CD8-positive, alpha-beta memory T cell (primary cell): ENCODE measurements at regions not wholly inside any gene's neighbourhood (a gene's known extent, or its start where the extent isn't known, plus 50 kb on each side); places are given as distances from the start of the nearest gene placed in this dataset.

Experiments used
- CTCF ChIA-PET: fragments of 350-600 bp; sonication (Branson Sonifier 250); formaldehyde crosslinking; loops from one replicate; lab custom pipeline; 2021; ENCODE audit warnings: antibody characterized with exemption; lab: Charles Lee
- POLR2A ChIA-PET: fragments of 350-600 bp; sonication (Branson Sonifier 250); formaldehyde crosslinking; loops from one replicate; lab custom pipeline; 2021; ENCODE audit warnings: antibody characterized with exemption; lab: Charles Lee
- DNase-seq, 5 donors: peaks; one replicate each; pipeline versions ENCODE4 v3.0.0 to v3.0.0-alpha.2; 2020 to 2022; ENCODE audit warnings: mixed read lengths in 1 of 5
- H3K27ac ChIP-seq: one replicate; pipeline ENCODE4 v1.7.0; 2013; ENCODE audit warnings: low read depth, mild to moderate bottlenecking, low read length, moderate library complexity
- H3K27me3 ChIP-seq: 2 replicates; pipeline ENCODE4 v1.7.0; 2013; ENCODE audit warnings: low read length, mild to moderate bottlenecking; ENCODE audit not compliant: insufficient read depth, poor library complexity, severe bottlenecking
- H3K36me3 ChIP-seq: 2 replicates; pipeline ENCODE4 v1.7.0; 2013; ENCODE audit warnings: mild to moderate bottlenecking, low read length, moderate library complexity; ENCODE audit not compliant: insufficient read depth
- H3K4me1 ChIP-seq: 2 replicates; pipeline ENCODE4 v1.7.0; 2013; ENCODE audit warnings: mild to moderate bottlenecking, low read length, moderate library complexity; ENCODE audit not compliant: insufficient read depth
- H3K4me3 ChIP-seq: 2 replicates; pipeline ENCODE4 v1.7.0; 2013; ENCODE audit warnings: mild to moderate bottlenecking, low read length
- H3K9me3 ChIP-seq: 2 replicates; pipeline ENCODE4 v1.7.0; 2013; ENCODE audit warnings: mild to moderate bottlenecking, low read length
- H3K27ac Mint-ChIP-seq, 8 donors: one replicate each; pipeline ENCODE4 v1.8.0; 2020 to 2021; ENCODE audit warnings: mixed read lengths in 8 of 8, mild to moderate bottlenecking in 6 of 8, inconsistent platforms in 3 of 8, moderate library complexity in 3 of 8
- H3K27me3 Mint-ChIP-seq, 2 donors: one replicate each; pipeline ENCODE4 v1.8.0; 2020 to 2021; ENCODE audit warnings: mixed read lengths in 2 of 2, mild to moderate bottlenecking in 1 of 2, moderate library complexity in 1 of 2
- H3K36me3 Mint-ChIP-seq, 3 donors: one replicate each; pipeline ENCODE4 v1.8.0; 2020 to 2021; ENCODE audit warnings: mixed read lengths in 3 of 3, inconsistent platforms in 1 of 3, mild to moderate bottlenecking in 1 of 3
- H3K4me1 Mint-ChIP-seq, 3 donors: one replicate each; pipeline ENCODE4 v1.8.0; 2020 to 2021; ENCODE audit warnings: mixed read lengths in 3 of 3, inconsistent platforms in 1 of 3, mild to moderate bottlenecking in 1 of 3
- H3K4me3 Mint-ChIP-seq, 7 donors: one replicate each; pipeline ENCODE4 v1.8.0; 2020 to 2021; ENCODE audit warnings: mixed read lengths in 7 of 7, mild to moderate bottlenecking in 6 of 7, moderate library complexity in 4 of 7, inconsistent platforms in 2 of 7
- H3K9me3 Mint-ChIP-seq, 5 donors: one replicate each; pipeline ENCODE4 v1.8.0; 2020 to 2022; ENCODE audit warnings: mixed read lengths in 5 of 5, mild to moderate bottlenecking in 3 of 5, moderate library complexity in 2 of 5, inconsistent platforms in 1 of 5

- peaks cover 5 to 30% of the 10 kb centered on the region in 2 donors for H3K27me3 Mint-ChIP-seq
- Histone ChIP-seq H3K4me3 (no peak overlapping the region), H3K9me3 (no peaks in the 10 kb centered on the region), H3K36me3 (no peaks in the 10 kb centered on the region), H3K27me3 (no peaks in the 10 kb centered on the region), H3K27ac (no peak overlapping the region), H3K4me1 (no peaks in the 10 kb centered on the region)
- no peak overlapping the region for H3K27ac Mint-ChIP-seq
- no peak for DNase-seq
- no peaks in the 10 kb centered on the region for H3K36me3 Mint-ChIP-seq
- POLR2A ChIA-PET = no interaction called here
- no peak overlapping the region for H3K4me3 Mint-ChIP-seq
- peaks cover 0 to 2% (median 0%) of the 10 kb centered on the region in 3 donors for H3K4me1 Mint-ChIP-seq
- CTCF ChIA-PET = no interaction called here
- no peaks in the 10 kb centered on the region for H3K9me3 Mint-ChIP-seq
Measured at GRCh38 chr12:124173692-124174091, 121.2 kb upstream of the RFLNA start.

GRCh38 chr12:124174451-124175348, 120.2 kb upstream of the RFLNA start:
- Histone ChIP-seq H3K4me1 (no peaks in the 10 kb centered on the region), H3K9me3 (no peaks in the 10 kb centered on the region), H3K36me3 (no peaks in the 10 kb centered on the region), H3K4me3 (no peak overlapping the region), H3K27me3 (no peaks in the 10 kb centered on the region), H3K27ac (no peak overlapping the region)
- H3K4me1 Mint-ChIP-seq = peaks cover 0 to 2% (median 0%) of the 10 kb centered on the region in 3 donors
- H3K27me3 Mint-ChIP-seq = peaks cover 3 to 37% of the 10 kb centered on the region in 2 donors
- H3K36me3 Mint-ChIP-seq = no peaks in the 10 kb centered on the region
- POLR2A ChIA-PET = no interaction called here
- no peaks in the 10 kb centered on the region for H3K9me3 Mint-ChIP-seq
- no peak for DNase-seq
- CTCF ChIA-PET = no interaction called here
- H3K27ac Mint-ChIP-seq = no peak overlapping the region
- H3K4me3 Mint-ChIP-seq = no peak overlapping the region

GRCh38 chr12:124175704-124176103, 119.2 kb upstream of the RFLNA start:
- Mint-ChIP-seq H3K27ac (no peak overlapping the region), H3K36me3 (no peaks in the 10 kb centered on the region)
- POLR2A ChIA-PET = no interaction called here

DNA sequence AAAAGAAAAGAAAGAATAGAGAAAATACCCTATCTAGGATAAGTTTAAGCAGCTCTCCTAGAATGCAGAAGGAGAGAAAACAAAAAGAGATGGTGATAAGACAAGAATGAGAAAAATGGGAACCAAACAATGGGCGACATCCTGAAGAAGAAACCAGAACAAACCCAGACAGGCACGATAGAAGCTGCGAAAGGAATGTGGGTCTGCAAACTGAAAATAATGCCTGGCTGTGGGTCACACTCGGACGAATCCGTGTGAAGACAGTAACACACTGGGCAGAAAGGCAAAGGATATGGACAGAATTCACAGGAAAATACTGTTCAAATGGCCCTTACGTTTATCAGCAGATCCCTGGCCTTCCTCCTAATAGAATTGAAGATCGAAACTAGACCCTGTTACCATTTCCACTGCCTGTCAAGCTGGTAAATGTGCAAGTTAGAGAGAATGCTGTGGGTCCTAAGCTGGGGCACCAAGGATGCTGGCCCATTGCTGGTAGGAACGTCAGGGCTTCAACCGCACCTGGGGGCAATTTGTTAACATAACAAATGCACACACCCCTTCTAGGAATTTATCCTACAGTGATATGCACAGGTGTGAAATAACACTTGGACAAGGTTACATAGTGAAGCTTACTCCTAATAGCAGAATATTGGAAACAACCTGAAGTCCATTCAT, 117.5 kb upstream of the RFLNA start:
- Histone ChIP-seq H3K36me3 (no peaks in the 10 kb centered on the region), H3K27me3 (no peaks in the 10 kb centered on the region), H3K4me1 (no peaks in the 10 kb centered on the region), H3K4me3 (no peak overlapping the region), H3K27ac (no peak overlapping the region), H3K9me3 (no peaks in the 10 kb centered on the region)
- no peaks in the 10 kb centered on the region for H3K9me3 Mint-ChIP-seq
- POLR2A ChIA-PET = no interaction called here
- CTCF ChIA-PET = no interaction called here
- no peak overlapping the region for H3K27ac Mint-ChIP-seq
- H3K4me3 Mint-ChIP-seq = no peak overlapping the region
- no peak for DNase-seq
- no peaks in the 10 kb centered on the region for H3K36me3 Mint-ChIP-seq
- H3K4me1 Mint-ChIP-seq = peaks cover 0 to 2% (median 0%) of the 10 kb centered on the region in 3 donors
- peaks cover 5 to 26% of the 10 kb centered on the region in 2 donors for H3K27me3 Mint-ChIP-seq

More at GRCh38 chr12:124175704-124176103, 119.2 kb upstream of the RFLNA start:
- no peak overlapping the region for H3K4me3 ChIP-seq
- no peaks in the 10 kb centered on the region for H3K36me3 ChIP-seq
- CTCF ChIA-PET = no interaction called here
- H3K27me3 Mint-ChIP-seq = peaks cover 5 to 34% of the 10 kb centered on the region in 2 donors
- no peaks in the 10 kb centered on the region for H3K9me3 ChIP-seq
- peaks cover 0 to 2% (median 0%) of the 10 kb centered on the region in 3 donors for H3K4me1 Mint-ChIP-seq
- no peaks in the 10 kb centered on the region for H3K4me1 ChIP-seq
- no peaks in the 10 kb centered on the region for H3K9me3 Mint-ChIP-seq
- DNase-seq = no peak
- H3K4me3 Mint-ChIP-seq = no peak overlapping the region
- H3K27ac ChIP-seq = no peak overlapping the region
- H3K27me3 ChIP-seq = no peaks in the 10 kb centered on the region

DNA sequence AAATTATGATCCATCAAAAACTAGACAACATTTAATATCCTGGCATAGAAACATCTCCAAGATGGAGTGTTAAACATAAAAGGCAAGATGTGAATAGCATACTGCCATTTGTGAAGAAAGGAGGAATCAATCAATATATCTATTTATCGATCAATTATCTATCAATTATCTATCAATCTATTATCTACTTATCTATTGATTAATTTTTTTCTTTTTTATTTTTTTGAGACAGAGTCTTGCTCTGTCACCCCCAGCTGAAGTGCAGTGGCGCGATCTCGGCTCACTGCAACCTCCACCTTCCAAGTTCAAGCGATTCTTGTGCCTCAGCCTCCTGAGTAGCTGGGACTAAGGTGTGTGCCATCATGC, 117.0 kb upstream of the RFLNA start:
- DNase-seq = no peak
- no peaks in the 10 kb centered on the region for H3K4me1 ChIP-seq
- Mint-ChIP-seq H3K4me3 (no peak overlapping the region), H3K27ac (no peak overlapping the region), H3K27me3 (peaks cover 5 to 26% of the 10 kb centered on the region in 2 donors), H3K36me3 (no peaks in the 10 kb centered on the region), H3K4me1 (peaks cover 0 to 2% (median 0%) of the 10 kb centered on the region in 3 donors), H3K9me3 (no peaks in the 10 kb centered on the region)
- no peaks in the 10 kb centered on the region for H3K9me3 ChIP-seq
- no peak overlapping the region for H3K27ac ChIP-seq
- H3K27me3 ChIP-seq = no peaks in the 10 kb centered on the region
- ChIA-PET CTCF (no interaction called here), POLR2A (no interaction called here)
- no peak overlapping the region for H3K4me3 ChIP-seq
- no peaks in the 10 kb centered on the region for H3K36me3 ChIP-seq

DNA sequence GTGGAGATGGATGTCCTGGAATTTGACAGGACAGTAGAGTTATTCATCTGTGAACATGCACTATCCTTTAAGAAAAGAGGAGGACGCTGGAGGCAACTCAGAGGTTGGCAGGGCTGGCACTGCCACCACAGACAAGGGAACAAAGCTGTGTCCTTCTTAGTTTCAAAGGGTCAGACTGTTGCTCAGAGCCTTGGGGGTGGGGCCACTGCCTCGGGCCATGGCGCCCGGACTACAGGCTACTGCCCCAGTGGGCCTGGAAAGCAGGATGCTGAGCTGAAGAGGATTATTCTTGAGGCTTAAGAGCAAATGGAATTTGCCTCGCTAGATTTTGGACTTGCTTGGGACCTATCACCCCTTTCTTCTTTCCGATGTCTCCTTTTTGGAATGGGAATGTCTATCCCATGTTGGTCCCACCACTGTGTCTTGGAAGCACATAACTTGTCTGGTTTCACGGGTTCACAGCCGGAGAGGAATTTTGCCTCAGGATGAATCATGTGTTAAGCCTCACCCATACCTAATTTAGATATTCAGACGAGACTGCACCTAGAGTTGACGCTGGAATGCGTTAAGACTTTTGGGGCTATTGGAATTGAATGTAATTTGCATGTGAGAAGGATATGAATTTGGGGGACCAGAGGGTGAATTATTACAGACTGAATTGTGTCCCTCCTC, 114.8 kb upstream of the RFLNA start:
- Histone ChIP-seq H3K27ac (no peak overlapping the region), H3K27me3 (no peaks in the 10 kb centered on the region), H3K9me3 (no peaks in the 10 kb centered on the region), H3K4me1 (no peaks in the 10 kb centered on the region), H3K4me3 (no peak overlapping the region), H3K36me3 (no peaks in the 10 kb centered on the region)
- Mint-ChIP-seq H3K9me3 (no peaks in the 10 kb centered on the region), H3K27me3 (peaks cover 5 to 20% of the 10 kb centered on the region in 2 donors), H3K36me3 (no peaks in the 10 kb centered on the region), H3K27ac (no peak overlapping the region), H3K4me1 (peaks cover 0 to 2% (median 0%) of the 10 kb centered on the region in 3 donors), H3K4me3 (no peak overlapping the region)
- CTCF ChIA-PET = no interaction called here
- POLR2A ChIA-PET = no interaction called here
- DNase-seq = no peak

DNA sequence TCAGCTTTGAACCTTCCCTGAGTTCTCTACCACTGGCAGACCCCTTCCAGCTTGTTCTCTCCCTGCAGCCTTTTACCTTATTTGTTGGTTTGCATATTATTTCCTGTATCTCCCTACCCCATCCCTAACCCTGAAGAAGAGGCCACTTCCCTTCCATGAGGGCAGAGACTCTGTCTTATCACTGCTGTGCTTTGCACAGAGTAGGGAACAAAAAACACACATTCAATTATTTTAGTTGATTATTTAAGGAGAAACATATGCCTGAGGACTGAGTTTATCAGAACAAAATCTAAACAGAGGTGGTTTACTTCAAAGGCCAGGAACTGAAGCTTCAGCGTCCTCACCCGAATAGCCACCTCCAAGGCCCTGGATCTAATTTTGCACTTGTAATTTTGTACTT, 111.7 kb upstream of the RFLNA start:
- Mint-ChIP-seq H3K27me3 (peaks cover 3 to 12% of the 10 kb centered on the region in 2 donors), H3K4me3 (no peak overlapping the region), H3K9me3 (no peaks in the 10 kb centered on the region), H3K4me1 (no peaks in the 10 kb centered on the region), H3K36me3 (no peaks in the 10 kb centered on the region), H3K27ac (no peak overlapping the region)
- no peak overlapping the region for H3K4me3 ChIP-seq
- no peaks in the 10 kb centered on the region for H3K9me3 ChIP-seq
- ChIA-PET POLR2A (no interaction called here), CTCF (no interaction called here)
- no peaks in the 10 kb centered on the region for H3K36me3 ChIP-seq
- H3K4me1 ChIP-seq = no peaks in the 10 kb centered on the region
- no peak for DNase-seq
- H3K27me3 ChIP-seq = no peaks in the 10 kb centered on the region
- no peak overlapping the region for H3K27ac ChIP-seq

- Mint-ChIP-seq H3K9me3 (no peaks in the 10 kb centered on the region), H3K4me1 (no peaks in the 10 kb centered on the region), H3K4me3 (no peak overlapping the region), H3K36me3 (no peaks in the 10 kb centered on the region), H3K27ac (no peak overlapping the region), H3K27me3 (peaks cover 3 to 4% of the 10 kb centered on the region in 2 donors)
- Histone ChIP-seq H3K36me3 (no peaks in the 10 kb centered on the region), H3K4me3 (no peak overlapping the region), H3K27ac (no peak overlapping the region), H3K27me3 (no peaks in the 10 kb centered on the region), H3K4me1 (no peaks in the 10 kb centered on the region), H3K9me3 (no peaks in the 10 kb centered on the region)
- ChIA-PET CTCF (no interaction called here), POLR2A (no interaction called here)
- DNase-seq = no peak
Measured at GRCh38 chr12:124184456-124184855, 110.4 kb upstream of the RFLNA start.
